GM12891 (cell line): ENCODE measurements at regions not wholly inside any gene's neighbourhood (a gene's known extent, or its start where the extent isn't known, plus 50 kb on each side); places are given as distances from the start of the nearest gene placed in this dataset.

Experiments
- POLR2A ChIP-seq: IDR thresholded peaks from 2 replicates; pipeline ENCODE4 v1.6.1; 2011; ENCODE audit warnings: low read depth, low read length, control low read depth
- POLR2AphosphoS5 ChIP-seq: IDR thresholded peaks from 2 replicates; pipeline ENCODE4 v1.6.1; 2011; ENCODE audit warnings: low read depth, low read length, control low read depth

- no peak for TF ChIP-seq POLR2A
- TF ChIP-seq POLR2AphosphoS5, result no peak
These were observed 1114.5 kb downstream of the RAPGEF2 start for GRCh38 chr4:160217352-160217751.
